Central memory CD8-positive, alpha-beta T cell (primary cell): ENCODE measurements at regions not wholly inside any gene's neighbourhood (a gene's known extent, or its start where the extent isn't known, plus 50 kb on each side); places are given as distances from the start of the nearest gene placed in this dataset.
"Not testable (repeated sequence)": the region's sequence is repeated elsewhere in the genome, so short reads cannot be mapped to it uniquely, and the experiment has no call there.

ENCODE experiments used
- ATAC-seq: fragments of 150-1000 bp; cut with Tn5 transposase; replicated peaks from 2 replicates; pipeline ENCODE4 v1.10.0; 2022; ENCODE audit warnings: mild to moderate bottlenecking, moderate FRiP score, moderate number of reproducible peaks; ENCODE audit not compliant: poor library complexity, severe bottlenecking; ENCODE audit errors: extremely low read depth
- DNase-seq, 2 donors: peaks; one replicate each; pipeline ENCODE4 v3.0.0; 2021; ENCODE audit warnings: low spot score in 2 of 2
- H3K27ac Mint-ChIP-seq: one replicate; pipeline ENCODE4 v1.8.0; 2022; ENCODE audit warnings: low read depth, mild to moderate bottlenecking, moderate library complexity, mixed read lengths
- H3K27me3 Mint-ChIP-seq: one replicate; pipeline ENCODE4 v1.8.0; 2022; ENCODE audit warnings: mixed read lengths
- H3K36me3 Mint-ChIP-seq: one replicate; pipeline ENCODE4 v1.8.0; 2022; ENCODE audit warnings: mild to moderate bottlenecking, moderate library complexity, mixed read lengths; ENCODE audit not compliant: insufficient read depth
- H3K4me1 Mint-ChIP-seq: one replicate; pipeline ENCODE4 v1.8.0; 2022; ENCODE audit warnings: mixed read lengths
- H3K4me3 Mint-ChIP-seq: one replicate; pipeline ENCODE4 v1.8.0; 2022; ENCODE audit warnings: mild to moderate bottlenecking, moderate library complexity, mixed read lengths
- H3K9me3 Mint-ChIP-seq: one replicate; pipeline ENCODE4 v1.8.0; 2022; ENCODE audit warnings: mixed read lengths

DNA sequence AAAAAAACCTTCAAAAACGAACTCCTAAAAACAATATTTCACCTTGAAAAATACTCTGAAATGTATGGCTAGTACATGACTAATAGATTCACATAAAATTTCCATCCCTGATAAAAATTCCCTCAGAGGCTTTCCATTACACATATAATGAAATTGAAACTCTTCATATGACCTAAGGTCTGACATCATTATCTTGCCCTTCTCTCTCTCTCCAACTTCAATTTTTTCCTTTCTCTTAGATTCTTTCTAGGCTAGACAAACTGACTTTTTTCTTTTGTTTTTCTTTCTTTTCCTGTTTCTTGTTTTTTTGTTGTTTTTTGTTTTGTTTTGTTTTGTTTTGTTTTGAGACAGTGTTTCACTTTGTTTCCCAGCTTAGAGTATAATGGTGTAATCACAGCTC lies 1220.5 kb downstream of the ROBO2 start:
- Mint-ChIP-seq H3K27ac (no peak overlapping the region), H3K4me1 (no peaks in the 10 kb centered on the region), H3K27me3 (no peaks in the 10 kb centered on the region), H3K36me3 (peaks cover 2% of the 10 kb centered on the region), H3K9me3 (peaks cover 35% of the 10 kb centered on the region), H3K4me3 (no peak overlapping the region)
- no peak for ATAC-seq
- DNase-seq: no peak

DNA sequence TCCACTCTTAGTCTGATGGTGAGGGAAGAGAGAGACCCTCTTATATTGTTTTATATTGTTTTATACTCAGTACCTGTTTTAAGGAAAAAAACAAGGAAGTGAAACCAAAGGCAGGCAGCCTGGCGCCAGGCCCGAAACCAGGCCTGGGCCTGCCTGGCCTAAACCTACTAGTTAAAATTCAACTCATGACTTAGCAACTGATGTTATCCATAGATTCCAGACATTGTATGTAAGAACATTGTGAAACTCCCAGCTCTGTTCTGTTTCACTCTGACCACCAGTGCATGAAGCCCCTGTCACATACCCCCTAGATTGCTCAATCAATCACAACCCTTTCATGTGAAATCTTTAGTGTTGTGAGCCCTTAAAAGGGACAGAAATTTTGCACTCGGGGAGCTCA lies 1226.7 kb downstream of the ROBO2 start:
- H3K36me3 Mint-ChIP-seq, ATAC-seq, H3K4me1 Mint-ChIP-seq, H3K4me3 Mint-ChIP-seq, H3K27me3 Mint-ChIP-seq, H3K27ac Mint-ChIP-seq, DNase-seq: not testable (repeated sequence)
- peaks cover 32% of the 10 kb centered on the region for H3K9me3 Mint-ChIP-seq

DNA sequence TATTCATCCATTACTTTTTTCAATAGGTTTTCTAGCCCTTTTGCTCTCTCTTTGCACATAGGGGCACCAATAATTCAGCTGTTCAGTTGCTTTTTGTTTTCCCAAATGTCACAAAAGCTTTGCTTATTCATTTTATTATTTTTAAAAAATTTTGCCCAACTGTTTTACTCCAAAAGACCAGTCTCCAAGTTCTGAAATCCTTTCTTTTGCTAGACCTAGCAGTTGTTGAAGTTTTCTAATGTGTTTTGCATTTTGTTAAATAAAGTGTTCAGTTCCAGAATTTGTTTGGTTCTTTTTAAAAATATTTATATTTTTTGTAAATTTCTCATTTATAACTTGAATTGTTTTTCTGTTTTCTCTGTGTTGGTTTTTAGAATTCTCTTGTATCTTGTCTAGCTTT lies 1227.3 kb downstream of the ROBO2 start:
- no peak overlapping the region for H3K4me3 Mint-ChIP-seq
- ATAC-seq: no peak
- peaks cover 32% of the 10 kb centered on the region for H3K9me3 Mint-ChIP-seq
- H3K36me3 Mint-ChIP-seq: peaks cover 2% of the 10 kb centered on the region
- H3K4me1 Mint-ChIP-seq: no peaks in the 10 kb centered on the region
- no peaks in the 10 kb centered on the region for H3K27me3 Mint-ChIP-seq
- no peak for DNase-seq
- no peak overlapping the region for H3K27ac Mint-ChIP-seq

DNA sequence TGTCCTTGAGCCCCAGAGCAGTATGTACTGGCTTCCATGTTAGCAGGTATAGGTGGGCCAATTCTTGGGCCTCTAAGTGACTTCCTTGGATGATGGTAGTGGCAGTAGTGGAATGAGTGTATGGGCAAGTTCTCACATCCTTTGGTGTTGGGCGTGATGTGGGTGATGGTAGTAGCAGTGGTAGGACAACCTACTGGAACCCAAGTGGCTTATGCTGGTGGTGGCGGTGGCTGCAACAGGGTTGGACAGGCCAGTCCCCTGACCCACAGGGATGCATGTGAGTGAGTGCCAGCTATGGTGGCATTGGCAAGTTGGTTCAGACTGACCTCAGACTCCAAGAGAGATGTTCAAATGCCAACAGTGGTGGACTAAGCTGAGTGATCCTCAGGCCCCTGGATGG lies 1228.2 kb downstream of the ROBO2 start:
- H3K27ac Mint-ChIP-seq: no peak overlapping the region
- H3K36me3 Mint-ChIP-seq: no peaks in the 10 kb centered on the region

DNA sequence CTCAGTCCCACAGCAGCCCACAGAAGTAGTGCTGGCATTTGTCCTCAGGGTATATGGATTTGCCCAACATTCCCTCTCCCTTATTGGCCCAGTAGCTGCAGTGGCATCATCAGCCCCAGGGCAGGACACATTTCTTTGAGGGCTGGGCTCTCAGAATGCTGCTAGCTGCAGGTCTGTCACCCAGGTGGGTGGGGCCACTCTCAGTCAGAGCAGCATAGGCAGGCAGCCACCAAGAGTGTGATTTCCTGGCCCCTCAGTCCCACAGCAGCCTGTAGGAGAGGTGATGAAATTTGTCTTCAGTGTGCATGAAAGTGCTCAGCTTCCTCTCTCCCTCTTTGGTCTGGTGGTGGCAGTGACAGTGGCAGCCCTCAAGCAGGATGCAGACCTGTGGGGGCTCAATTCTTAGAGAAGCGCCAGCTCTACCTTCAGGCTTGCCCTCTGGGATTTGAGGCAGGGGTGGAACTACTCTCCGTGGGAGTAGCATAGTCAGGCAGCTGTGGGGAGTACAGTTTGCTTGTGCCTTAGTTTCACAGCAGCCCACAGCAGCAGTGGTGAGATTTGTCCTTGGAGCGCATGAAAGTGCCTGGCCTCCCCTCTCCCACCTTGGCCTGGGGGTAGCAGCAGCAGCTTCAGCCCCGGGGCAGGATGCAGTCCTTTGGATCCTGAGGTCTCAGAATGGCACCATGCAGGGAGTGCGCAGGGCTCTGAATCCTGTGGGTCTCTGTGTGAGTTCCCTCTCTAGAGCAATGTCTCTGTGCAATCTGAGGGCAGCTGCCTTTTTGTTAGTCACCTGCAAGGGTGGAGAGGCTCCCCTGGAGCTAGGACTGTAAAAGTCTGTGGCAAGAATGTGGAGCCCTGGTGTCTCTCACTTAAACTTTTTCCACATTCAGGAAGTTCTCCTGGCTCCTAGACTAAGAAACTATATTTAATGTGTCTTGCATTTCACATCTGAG lies 1229.1 kb downstream of the ROBO2 start:
- Mint-ChIP-seq H3K36me3 (no peaks in the 10 kb centered on the region), H3K27me3 (no peaks in the 10 kb centered on the region), H3K4me3 (no peak overlapping the region), H3K4me1 (no peaks in the 10 kb centered on the region), H3K9me3 (peaks cover 22% of the 10 kb centered on the region), H3K27ac (no peak overlapping the region)
- DNase-seq: no peak
- ATAC-seq: no peak

More for the DNA sequence above, 1228.2 kb downstream of the ROBO2 start:
- Mint-ChIP-seq H3K4me3 (no peak overlapping the region), H3K4me1 (no peaks in the 10 kb centered on the region), H3K27me3 (no peaks in the 10 kb centered on the region), H3K9me3 (peaks cover 26% of the 10 kb centered on the region)
- DNase-seq (no peak), ATAC-seq (no peak)

DNA sequence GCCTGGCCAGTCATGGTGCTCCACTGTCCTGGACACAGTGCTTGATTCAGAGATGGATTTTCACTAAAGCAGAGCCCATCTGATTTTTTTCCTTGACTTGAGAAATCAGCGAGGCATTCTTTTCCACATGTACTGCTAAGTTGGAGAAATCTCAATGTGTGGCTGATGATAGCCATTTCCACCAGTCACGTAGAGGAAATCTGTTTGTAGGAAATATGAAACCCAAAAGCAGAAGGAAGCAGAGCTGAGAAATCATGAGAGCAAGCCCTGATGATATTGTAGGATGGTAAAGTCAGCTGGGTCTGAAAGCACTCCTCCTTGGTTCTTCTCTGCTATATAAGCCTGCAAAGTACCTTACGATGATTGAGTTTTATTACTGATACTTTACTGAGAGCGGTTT lies 1233.4 kb downstream of the ROBO2 start:
- no peaks in the 10 kb centered on the region for H3K36me3 Mint-ChIP-seq
- no peaks in the 10 kb centered on the region for H3K9me3 Mint-ChIP-seq
- ATAC-seq (no peak), DNase-seq (no peak)
- no peaks in the 10 kb centered on the region for H3K27me3 Mint-ChIP-seq
- no peaks in the 10 kb centered on the region for H3K4me1 Mint-ChIP-seq
- no peak overlapping the region for H3K27ac Mint-ChIP-seq
- no peak overlapping the region for H3K4me3 Mint-ChIP-seq

DNA sequence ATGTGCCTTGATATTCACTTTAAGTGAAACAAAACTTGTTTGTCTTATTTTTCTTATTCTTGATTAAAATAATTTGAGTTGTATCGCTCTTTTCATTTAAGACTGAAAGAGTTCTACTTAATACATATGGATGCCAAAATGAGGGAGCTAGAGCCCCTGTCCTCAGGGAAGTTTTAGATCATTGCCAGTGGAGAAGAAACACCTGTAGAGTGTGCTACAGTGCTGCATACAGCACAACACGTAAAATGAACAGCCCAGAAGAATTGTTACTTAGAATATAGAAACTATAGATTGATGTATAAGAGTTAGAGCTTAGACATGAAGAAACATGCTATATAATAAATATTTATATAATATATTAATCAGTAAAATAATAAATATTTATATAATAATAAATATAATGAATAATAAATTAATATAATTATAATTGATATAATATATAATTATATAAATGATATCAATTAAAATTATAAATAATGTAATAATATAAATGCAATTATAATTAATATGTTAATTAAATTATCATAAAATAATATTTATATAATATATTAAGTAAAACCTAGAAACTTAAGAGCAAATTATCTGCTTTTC lies 1234.7 kb downstream of the ROBO2 start:
- DNase-seq (no peak), ATAC-seq (no peak)
- Mint-ChIP-seq H3K4me3 (no peak overlapping the region), H3K9me3 (no peaks in the 10 kb centered on the region), H3K36me3 (no peaks in the 10 kb centered on the region), H3K27ac (no peak overlapping the region), H3K4me1 (no peaks in the 10 kb centered on the region), H3K27me3 (no peaks in the 10 kb centered on the region)

DNA sequence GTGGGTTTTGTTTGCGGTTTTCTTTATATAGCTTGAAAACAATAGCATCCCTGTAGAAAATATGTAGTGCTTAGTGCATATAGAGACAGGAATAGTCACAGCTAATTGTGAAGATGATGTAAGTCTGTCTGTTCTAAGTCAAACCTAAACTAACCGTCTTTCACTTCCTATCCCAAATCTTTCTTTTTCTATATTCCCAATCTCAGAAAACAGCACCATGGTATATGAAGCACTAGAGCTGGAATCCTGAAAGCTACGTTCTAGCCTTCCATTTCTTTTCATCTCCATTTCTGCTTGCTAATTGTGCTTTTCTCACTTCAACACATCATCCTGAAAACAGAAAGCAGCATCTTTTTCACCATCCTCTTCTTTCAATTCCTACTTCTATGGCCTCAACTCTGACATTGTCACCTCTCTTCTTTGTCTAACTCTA lies 1235.5 kb downstream of the ROBO2 start:
- no peak overlapping the region for H3K27ac Mint-ChIP-seq
- H3K4me1 Mint-ChIP-seq: no peaks in the 10 kb centered on the region
- DNase-seq (no peak), ATAC-seq (no peak)
- H3K27me3 Mint-ChIP-seq: no peaks in the 10 kb centered on the region
- H3K9me3 Mint-ChIP-seq: no peaks in the 10 kb centered on the region
- no peaks in the 10 kb centered on the region for H3K36me3 Mint-ChIP-seq
- H3K4me3 Mint-ChIP-seq: no peak overlapping the region

DNA sequence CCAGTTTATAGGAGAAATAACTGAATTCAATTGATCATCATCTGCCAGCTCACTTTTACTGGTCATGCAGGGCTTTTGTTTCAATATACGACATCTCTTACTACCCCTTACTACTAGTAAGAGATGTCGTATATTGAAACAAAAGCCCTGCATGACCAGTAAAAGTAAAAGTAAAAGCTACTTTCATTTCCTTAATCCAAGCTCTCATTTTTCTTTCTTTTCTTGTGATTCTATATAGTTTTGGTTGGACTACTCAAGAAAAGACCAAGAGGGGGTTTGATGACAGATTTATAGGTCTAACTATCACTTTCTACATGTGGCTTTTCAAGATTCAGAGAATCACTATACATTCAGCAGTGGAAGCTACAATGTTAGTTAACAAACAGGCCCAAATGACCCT lies 1237.3 kb downstream of the ROBO2 start:
- DNase-seq (no peak), ATAC-seq (no peak)
- Mint-ChIP-seq H3K9me3 (peaks cover under 1% of the 10 kb centered on the region), H3K27ac (no peak overlapping the region), H3K27me3 (no peaks in the 10 kb centered on the region), H3K36me3 (no peaks in the 10 kb centered on the region), H3K4me1 (no peaks in the 10 kb centered on the region), H3K4me3 (no peak overlapping the region)

DNA sequence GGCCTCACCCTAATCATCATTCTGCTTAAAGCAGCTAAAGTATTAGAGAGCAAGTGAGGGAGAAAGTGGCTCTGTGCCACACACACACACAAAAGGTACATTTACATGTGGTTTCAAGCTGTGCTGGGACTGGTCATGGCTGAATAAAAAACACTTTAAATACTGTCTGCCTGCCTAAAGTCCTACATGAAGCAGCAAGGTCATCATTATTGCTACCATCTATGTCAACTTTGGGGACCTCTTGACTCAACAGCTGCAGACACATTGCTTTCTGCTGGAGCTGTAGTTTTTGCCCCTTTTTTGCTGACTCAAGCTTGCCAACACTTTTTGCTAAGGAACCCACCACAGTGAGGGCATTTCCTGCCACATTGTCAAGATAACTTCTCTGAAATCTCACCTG lies 1237.9 kb downstream of the ROBO2 start:
- Mint-ChIP-seq H3K4me1 (no peaks in the 10 kb centered on the region), H3K27ac (no peak overlapping the region), H3K9me3 (peaks cover 6% of the 10 kb centered on the region), H3K4me3 (no peak overlapping the region), H3K27me3 (no peaks in the 10 kb centered on the region), H3K36me3 (no peaks in the 10 kb centered on the region)
- ATAC-seq: no peak
- DNase-seq: no peak

DNA sequence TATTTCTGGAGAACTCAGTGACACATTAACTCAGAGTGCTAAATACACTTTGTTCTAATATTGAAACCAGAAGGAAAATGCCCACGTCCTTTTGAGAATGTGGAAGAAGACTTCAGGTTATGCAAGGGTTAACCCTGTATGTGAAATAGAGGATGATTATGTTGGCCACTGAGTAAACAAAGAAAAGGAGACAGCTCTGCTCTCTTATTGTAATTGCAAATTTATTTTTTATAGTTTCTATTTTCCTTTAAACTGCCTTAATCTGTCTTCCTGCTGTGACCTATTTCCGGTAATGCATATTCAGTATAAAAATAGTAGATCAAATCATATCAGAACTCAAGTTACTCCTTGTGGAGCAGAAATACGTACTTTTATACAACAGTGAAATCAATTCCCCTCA lies 1239.2 kb downstream of the ROBO2 start:
- H3K27me3 Mint-ChIP-seq: no peaks in the 10 kb centered on the region
- no peak overlapping the region for H3K4me3 Mint-ChIP-seq
- no peak for DNase-seq
- no peaks in the 10 kb centered on the region for H3K4me1 Mint-ChIP-seq
- no peak for ATAC-seq
- H3K36me3 Mint-ChIP-seq: no peaks in the 10 kb centered on the region
- H3K27ac Mint-ChIP-seq: no peak overlapping the region
- peaks cover 12% of the 10 kb centered on the region for H3K9me3 Mint-ChIP-seq

DNA sequence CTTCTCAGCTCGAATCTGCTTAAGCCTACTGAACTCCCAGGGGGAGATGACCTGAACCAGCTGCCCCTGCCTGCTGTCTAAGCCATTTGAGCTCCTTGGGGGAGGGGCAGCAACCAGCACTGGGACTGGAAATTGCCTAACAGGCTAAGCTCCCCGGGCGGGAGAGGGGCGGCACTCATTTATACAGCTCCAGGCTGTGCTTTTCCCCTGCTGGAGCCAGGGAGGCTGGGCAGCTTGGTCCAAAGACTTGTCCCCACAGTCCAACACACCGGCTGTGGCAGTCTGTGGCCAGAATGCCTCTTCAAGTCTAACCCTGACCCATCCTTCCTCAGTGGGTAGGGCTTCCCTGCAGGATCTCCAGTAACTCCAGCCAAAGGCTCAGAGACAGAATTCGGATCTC lies 1241.5 kb downstream of the ROBO2 start:
- peaks cover 12% of the 10 kb centered on the region for H3K9me3 Mint-ChIP-seq
- DNase-seq: no peak
- no peak for ATAC-seq
- H3K27ac Mint-ChIP-seq: no peak overlapping the region
- H3K27me3 Mint-ChIP-seq: no peaks in the 10 kb centered on the region
- no peaks in the 10 kb centered on the region for H3K4me1 Mint-ChIP-seq
- H3K4me3 Mint-ChIP-seq: no peak overlapping the region
- H3K36me3 Mint-ChIP-seq: no peaks in the 10 kb centered on the region

DNA sequence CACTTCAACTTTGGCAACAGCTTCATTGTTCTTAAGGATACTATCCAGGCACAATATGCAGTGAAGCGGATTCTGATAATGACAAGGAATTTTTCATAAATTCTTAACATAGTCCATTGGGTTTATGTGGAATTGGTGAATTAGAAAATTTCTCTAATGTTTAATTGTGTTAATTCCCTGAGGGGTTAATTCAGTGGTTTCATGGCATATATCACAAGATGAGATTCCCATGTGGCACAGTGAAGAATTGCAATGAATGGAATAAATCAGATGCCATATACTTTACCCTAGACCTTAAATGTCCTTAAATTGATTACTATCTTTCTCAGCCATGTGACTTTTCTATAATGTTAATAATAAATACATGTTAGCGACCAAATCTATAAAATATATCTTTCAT lies 1244.1 kb downstream of the ROBO2 start:
- Mint-ChIP-seq H3K9me3 (peaks cover 12% of the 10 kb centered on the region), H3K36me3 (no peaks in the 10 kb centered on the region), H3K4me3 (no peak overlapping the region), H3K27me3 (no peaks in the 10 kb centered on the region), H3K27ac (no peak overlapping the region), H3K4me1 (no peaks in the 10 kb centered on the region)
- ATAC-seq (no peak), DNase-seq (no peak)
